ENCODE measurements at regions not wholly inside any gene's neighbourhood (a gene's known extent, or its start where the extent isn't known, plus 50 kb on each side); places are given as distances from the start of the nearest gene placed in this dataset.

DNA sequence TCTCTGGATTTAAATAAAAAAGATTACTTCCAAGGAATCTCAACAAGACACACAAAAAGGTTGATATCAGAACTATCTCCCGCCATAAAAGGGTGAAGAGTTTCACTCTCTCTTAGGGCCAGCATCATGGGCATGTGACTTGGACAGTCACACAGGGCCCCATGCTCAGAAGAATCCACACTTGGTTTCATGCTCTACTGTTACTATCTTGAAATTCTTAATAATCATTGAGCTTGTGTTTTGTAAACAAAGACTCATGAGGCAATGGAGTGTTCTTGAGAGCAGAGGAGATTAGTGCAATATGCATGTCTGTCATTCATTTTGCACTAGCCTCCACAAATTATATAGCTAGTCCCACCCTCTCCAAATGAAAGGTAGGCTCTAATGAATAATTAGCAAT is 58.4 kb downstream of the HMHB1 start:
- H3K9me3 ChIP-seq = no peaks in the 10 kb centered on the region
- no peak overlapping the region for H3K27ac ChIP-seq
- DNase-seq (ENCODE audit: low spot score in 2 of 2) = no peak
- H3K27me3 ChIP-seq = no peaks in the 10 kb centered on the region
- H3K4me3 ChIP-seq = no peak overlapping the region
- H3K36me3 ChIP-seq = no peaks in the 10 kb centered on the region
- WGBS = 100% methylated on average over 1 of the region's 1 CpG
- no peaks in the 10 kb centered on the region for H3K4me1 ChIP-seq
- TF ChIP-seq CTCF (IDR thresholded peaks at IDR 0.05) (no peak), EP300 (IDR thresholded peaks at IDR 0.05) (no peak), POLR2AphosphoS5 (IDR thresholded peaks at IDR 0.05) (no peak), POLR2A (IDR thresholded peaks at IDR 0.05) (no peak)

DNA sequence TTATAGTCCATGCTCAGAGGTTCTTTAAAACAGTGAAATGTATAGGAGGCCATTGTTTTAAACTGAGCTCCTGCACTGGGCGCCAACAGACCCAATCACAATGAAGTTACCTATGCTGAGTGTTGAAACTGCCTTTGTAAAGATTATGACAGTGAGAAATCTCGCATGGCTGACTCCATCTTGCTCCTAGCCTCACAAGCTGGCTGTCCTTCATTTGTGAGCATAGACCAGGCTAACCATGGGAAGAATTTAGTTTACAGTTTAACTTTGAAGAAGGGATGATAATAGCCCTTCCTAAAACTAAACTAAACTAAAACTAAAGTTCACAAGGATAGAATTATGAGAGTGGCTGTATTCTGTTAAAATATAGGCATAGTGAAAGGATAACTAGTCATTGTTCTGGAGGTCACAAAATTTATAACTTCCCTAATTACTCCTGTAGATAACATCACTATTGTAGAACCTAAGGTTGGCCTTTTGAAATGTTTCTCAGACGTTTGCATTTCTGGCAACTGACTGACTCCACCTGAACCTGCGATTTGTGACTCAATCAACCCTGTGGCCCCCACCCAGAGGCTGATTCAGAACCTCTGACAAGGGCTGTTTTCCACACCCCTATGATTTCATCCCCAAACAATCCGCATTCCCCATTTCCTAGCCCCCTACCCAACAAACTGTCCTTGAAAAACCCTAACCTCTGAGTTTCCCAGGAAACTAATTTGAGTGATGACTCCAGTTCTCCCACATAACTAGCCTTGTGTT is 59.1 kb downstream of the HMHB1 start:
- DNase-seq (ENCODE audit: low spot score in 2 of 2) = no peak
- no peaks in the 10 kb centered on the region for H3K4me1 ChIP-seq
- no peaks in the 10 kb centered on the region for H3K36me3 ChIP-seq
- no peak overlapping the region for H3K27ac ChIP-seq
- WGBS = 80% methylated on average over 5 of the region's 5 CpGs
- H3K9me3 ChIP-seq = no peaks in the 10 kb centered on the region
- no peak for TF ChIP-seq POLR2A (IDR thresholded peaks at IDR 0.05)
- H3K4me3 ChIP-seq = no peak overlapping the region
- H3K27me3 ChIP-seq = no peaks in the 10 kb centered on the region

DNA sequence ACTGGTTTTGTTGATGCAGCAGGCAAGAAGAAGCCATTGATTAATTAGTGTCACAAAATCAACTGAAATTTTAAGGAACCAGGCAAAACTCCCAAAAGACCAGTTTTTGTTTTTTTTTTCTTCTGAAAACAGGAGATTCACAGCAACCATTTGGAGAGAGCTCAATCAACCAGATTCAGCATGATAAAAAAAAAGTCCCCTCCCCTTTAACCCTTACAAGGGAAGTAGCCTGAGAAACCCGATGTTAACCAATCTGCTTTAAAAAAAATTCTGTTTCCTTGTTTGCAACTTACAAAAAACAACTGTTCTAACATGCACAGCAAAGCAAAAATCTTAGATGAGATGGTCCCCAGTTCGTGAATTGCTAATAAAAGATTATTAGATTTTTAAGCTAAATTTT is 59.7 kb downstream of the HMHB1 start:
- Histone ChIP-seq H3K27ac (no peak overlapping the region), H3K4me3 (no peak overlapping the region), H3K4me1 (no peaks in the 10 kb centered on the region), H3K27me3 (no peaks in the 10 kb centered on the region), H3K9me3 (no peaks in the 10 kb centered on the region), H3K36me3 (no peaks in the 10 kb centered on the region)
- TF ChIP-seq POLR2AphosphoS5 (IDR thresholded peaks at IDR 0.05) = no peak
- TF ChIP-seq CTCF (IDR thresholded peaks at IDR 0.05) = no peak
- no peak for TF ChIP-seq POLR2A (IDR thresholded peaks at IDR 0.05)
- TF ChIP-seq EP300 (IDR thresholded peaks at IDR 0.05) = no peak
- 60% methylated on average over 2 of the region's 2 CpGs for WGBS
- no peak for DNase-seq (ENCODE audit: low spot score in 2 of 2)

- Histone ChIP-seq H3K27ac (no peak overlapping the region), H3K36me3 (no peaks in the 10 kb centered on the region), H3K9me3 (no peaks in the 10 kb centered on the region), H3K4me1 (no peaks in the 10 kb centered on the region), H3K4me3 (no peak overlapping the region), H3K27me3 (no peaks in the 10 kb centered on the region)
- no peak for TF ChIP-seq CTCF (IDR thresholded peaks at IDR 0.05)
- no peak for TF ChIP-seq EP300 (IDR thresholded peaks at IDR 0.05)
- TF ChIP-seq POLR2A (IDR thresholded peaks at IDR 0.05) = no peak
- TF ChIP-seq POLR2AphosphoS5 (IDR thresholded peaks at IDR 0.05) = no peak
- no peak for DNase-seq (ENCODE audit: low spot score in 2 of 2)
- WGBS = 58% methylated on average over 4 of the region's 4 CpGs
Measured at GRCh38 chr5:143874312-143874711, 62.4 kb downstream of the HMHB1 start.

GRCh38 chr5:143877196-143877595 is 65.2 kb downstream of the HMHB1 start:
- 88% methylated on average over 2 of the region's 2 CpGs for WGBS
- Histone ChIP-seq H3K4me3 (no peak overlapping the region), H3K4me1 (no peaks in the 10 kb centered on the region), H3K27me3 (no peaks in the 10 kb centered on the region), H3K27ac (no peak overlapping the region), H3K9me3 (no peaks in the 10 kb centered on the region), H3K36me3 (no peaks in the 10 kb centered on the region)
- no peak for DNase-seq (ENCODE audit: low spot score in 2 of 2)
- TF ChIP-seq EP300 (IDR thresholded peaks at IDR 0.05) (no peak), POLR2AphosphoS5 (IDR thresholded peaks at IDR 0.05) (no peak), CTCF (IDR thresholded peaks at IDR 0.05) (no peak), POLR2A (IDR thresholded peaks at IDR 0.05) (no peak)

GRCh38 chr5:143878430-143878829 is 66.5 kb downstream of the HMHB1 start:
- Histone ChIP-seq H3K27me3 (no peaks in the 10 kb centered on the region), H3K36me3 (no peaks in the 10 kb centered on the region), H3K9me3 (no peaks in the 10 kb centered on the region), H3K27ac (no peak overlapping the region), H3K4me1 (no peaks in the 10 kb centered on the region), H3K4me3 (no peak overlapping the region)
- TF ChIP-seq CTCF (IDR thresholded peaks at IDR 0.05) (no peak), POLR2AphosphoS5 (IDR thresholded peaks at IDR 0.05) (no peak), EP300 (IDR thresholded peaks at IDR 0.05) (no peak), POLR2A (IDR thresholded peaks at IDR 0.05) (no peak)
- no peak for DNase-seq (ENCODE audit: low spot score in 2 of 2)
- WGBS = 97% methylated on average over 5 of the region's 5 CpGs

All from suprapubic skin (tissue), 4 donors.